Trophoblast cell (in vitro differentiated cells and primary cell): ENCODE measurements at regions not wholly inside any gene's neighbourhood (a gene's known extent, or its start where the extent isn't known, plus 50 kb on each side); places are given as distances from the start of the nearest gene placed in this dataset.
A peak's percentile ranks its signal among the peaks of the same experiment; 100 is the strongest.

Experiments used
- DNase-seq, 2 donors: peaks; one replicate each; pipeline ENCODE4 v3.0.0-alpha.2; 2016
- H2AFZ ChIP-seq: 2 replicates; pipeline ENCODE4 v1.6.1; 2013; ENCODE audit warnings: low read length, moderate library complexity, mild to moderate bottlenecking; ENCODE audit not compliant: insufficient read depth, poor library complexity
- H2AK5ac ChIP-seq: 2 replicates; pipeline ENCODE4 v1.6.1; 2013; ENCODE audit warnings: mild to moderate bottlenecking, low read length
- H2BK120ac ChIP-seq: 2 replicates; pipeline ENCODE4 v1.6.1; 2013; ENCODE audit warnings: low read length, mild to moderate bottlenecking, moderate library complexity; ENCODE audit not compliant: insufficient read depth, poor library complexity
- H2BK12ac ChIP-seq: 2 replicates; pipeline ENCODE4 v1.6.1; 2013; ENCODE audit warnings: mild to moderate bottlenecking, low read length, moderate library complexity
- H2BK5ac ChIP-seq: 2 replicates; pipeline ENCODE4 v1.6.1; 2013; ENCODE audit warnings: low read length, low read depth, moderate library complexity, mild to moderate bottlenecking; ENCODE audit not compliant: poor library complexity
- H3K14ac ChIP-seq: 2 replicates; pipeline ENCODE4 v1.6.1; 2013; ENCODE audit warnings: mild to moderate bottlenecking, low read length
- H3K18ac ChIP-seq: 2 replicates; pipeline ENCODE4 v1.6.1; 2013; ENCODE audit warnings: mild to moderate bottlenecking, low read length
- H3K23ac ChIP-seq: 2 replicates; pipeline ENCODE4 v1.6.1; 2013; ENCODE audit warnings: low read length
- H3K27ac ChIP-seq: 2 replicates; pipeline ENCODE4 v1.5.1; 2013; ENCODE audit warnings: low read depth, mild to moderate bottlenecking, inconsistent platforms, low read length, moderate library complexity
- H3K27me3 ChIP-seq: 2 replicates; pipeline ENCODE4 v1.6.1; 2013; ENCODE audit warnings: inconsistent platforms, mild to moderate bottlenecking, low read length, moderate library complexity; ENCODE audit not compliant: insufficient read depth
- H3K36me3 ChIP-seq, 2 experiments: 1 replicate in 1 of 2; 2 replicates in 1 of 2; pipeline ENCODE4 v1.6.1; 2013; ENCODE audit warnings: low read length in 2 of 2, mild to moderate bottlenecking in 2 of 2, moderate library complexity in 1 of 2; ENCODE audit not compliant: insufficient read depth in 2 of 2, control insufficient read depth in 1 of 2
- H3K4ac ChIP-seq: 2 replicates; pipeline ENCODE4 v1.6.1; 2013; ENCODE audit warnings: low read depth, mild to moderate bottlenecking, low read length, moderate library complexity
- H3K4me1 ChIP-seq, 2 experiments: 1 replicate in 1 of 2; 2 replicates in 1 of 2; pipeline ENCODE4 v1.6.1; 2013; ENCODE audit warnings: low read length in 2 of 2, mild to moderate bottlenecking in 2 of 2, moderate library complexity in 1 of 2; ENCODE audit not compliant: insufficient read depth in 2 of 2, control insufficient read depth in 1 of 2
- H3K4me2 ChIP-seq: 2 replicates; pipeline ENCODE4 v1.6.1; 2013; ENCODE audit warnings: inconsistent platforms, mild to moderate bottlenecking, low read length, moderate library complexity
- H3K4me3 ChIP-seq: 2 replicates; pipeline ENCODE4 v1.5.1; 2013; ENCODE audit warnings: mild to moderate bottlenecking, low read depth, low read length, inconsistent platforms
- H3K79me1 ChIP-seq: one replicate; pipeline ENCODE4 v1.6.1; 2013; ENCODE audit warnings: low read length
- H3K79me2 ChIP-seq: 2 replicates; pipeline ENCODE4 v1.6.1; 2013; ENCODE audit warnings: low read length, mild to moderate bottlenecking; ENCODE audit not compliant: control insufficient read depth, insufficient read depth, poor library complexity
- H3K9ac ChIP-seq: 2 replicates; pipeline ENCODE4 v1.6.1; 2013; ENCODE audit warnings: mild to moderate bottlenecking, low read length
- H3K9me3 ChIP-seq: 2 replicates; pipeline ENCODE4 v1.6.1; 2013; ENCODE audit warnings: low read depth, mild to moderate bottlenecking, control low read depth, inconsistent platforms, low read length; ENCODE audit not compliant: insufficient read depth
- H4K12ac ChIP-seq: 2 replicates; pipeline ENCODE4 v1.6.1; 2013; ENCODE audit warnings: low read depth, mild to moderate bottlenecking, low read length, moderate library complexity
- H4K8ac ChIP-seq: 2 replicates; pipeline ENCODE4 v1.6.1; 2013; ENCODE audit warnings: low read depth, mild to moderate bottlenecking, low read length, moderate library complexity
- H4K91ac ChIP-seq: one replicate; pipeline ENCODE4 v1.6.1; 2013; ENCODE audit warnings: low read depth, mild to moderate bottlenecking, low read length, moderate library complexity
- WGBS: extraction: QIAGEN DNeasy Blood & Tissue Kit; methylation state at CpG from one replicate; pipeline ENCODE4 v1.1.7; 2013; ENCODE audit warnings: missing lambda C conversion rate; ENCODE audit not compliant: insufficient read length, insufficient coverage; ENCODE audit errors: extremely low coverage; 5-methylcytosine and 5-hydroxymethylcytosine counted together

DNA sequence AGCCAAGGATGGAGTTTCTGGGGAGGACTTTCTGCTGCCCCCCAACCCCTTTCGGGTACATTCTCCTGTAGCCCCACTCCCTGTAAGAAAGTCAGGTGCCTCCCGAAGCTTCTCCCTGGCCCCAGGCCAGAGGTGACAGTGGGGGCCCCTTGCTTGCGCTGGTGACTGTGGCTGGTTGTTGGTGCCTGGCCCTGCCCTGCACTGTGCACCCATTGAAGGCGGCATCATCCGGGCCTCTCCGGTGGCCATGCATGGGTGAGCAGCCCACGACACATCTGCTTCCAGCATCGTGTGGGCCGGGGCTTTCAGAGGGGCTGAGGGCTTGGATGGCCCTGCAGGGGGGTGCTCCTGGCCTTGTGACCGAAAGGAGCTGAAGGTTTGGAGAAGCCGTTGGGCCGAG is 297.0 kb downstream of the SEC14L1 start:
- Histone ChIP-seq H3K4me3 (no peak overlapping the region), H3K23ac (no peak overlapping the region)

DNA sequence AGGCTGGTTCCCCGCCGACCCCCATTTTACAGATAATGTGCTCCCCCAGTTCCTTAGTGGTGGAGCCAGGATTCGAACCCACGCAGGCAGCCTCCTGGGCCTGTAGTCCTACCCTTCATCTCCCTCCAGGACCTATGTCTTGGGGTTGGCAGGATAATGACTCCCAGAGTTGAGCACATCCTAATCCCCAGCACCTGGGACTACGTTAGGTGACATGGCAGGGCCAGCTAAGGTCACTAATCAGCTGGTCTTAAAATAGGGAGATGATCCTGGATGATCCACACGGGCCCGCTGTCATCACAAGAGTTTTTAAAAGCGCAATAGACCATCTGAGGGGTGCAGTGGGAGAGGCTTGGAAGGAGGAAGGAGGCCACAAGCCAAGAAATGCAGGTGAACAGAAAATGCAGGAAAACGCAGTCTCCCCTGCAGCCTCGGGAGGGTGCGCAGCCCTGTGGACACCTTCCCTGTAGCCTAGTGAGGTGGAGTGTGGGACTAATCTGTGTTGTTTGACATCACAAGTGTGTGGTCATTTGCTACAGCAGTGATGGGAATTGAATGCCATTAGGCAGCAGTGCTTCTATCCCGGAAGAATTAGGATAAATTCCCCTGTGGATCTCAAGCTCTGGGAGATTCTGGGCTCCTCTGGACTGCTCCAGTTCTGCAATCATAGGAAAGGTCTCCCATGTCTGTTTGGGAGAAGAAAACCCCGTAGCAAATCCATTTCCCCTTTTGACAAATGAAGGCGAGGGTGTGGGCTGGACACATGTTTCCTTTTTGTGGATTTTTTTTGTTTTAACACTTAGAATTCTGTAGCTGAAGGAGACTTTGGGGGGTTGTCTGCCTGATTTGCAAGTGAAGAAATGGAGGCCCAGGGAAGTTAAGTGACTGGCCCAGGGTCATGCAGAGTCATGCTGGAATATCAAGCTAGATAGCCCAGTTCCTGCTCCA is 297.7 kb downstream of the SEC14L1 start:
- H3K27ac ChIP-seq, result no peak overlapping the region
- H3K18ac ChIP-seq, result no peak overlapping the region
- H3K27me3 ChIP-seq, result no peaks in the 10 kb centered on the region
- H3K79me2 ChIP-seq, result peaks cover 2% of the 10 kb centered on the region
- H2BK12ac ChIP-seq, result no peak overlapping the region
- no peak overlapping the region for H2AFZ ChIP-seq
- no peak overlapping the region for H4K12ac ChIP-seq
- H4K8ac ChIP-seq, result no peak overlapping the region
- DNase-seq, result no peak
- H2BK120ac ChIP-seq, result no peak overlapping the region
- H3K79me1 ChIP-seq, result no peaks in the 10 kb centered on the region
- no peak overlapping the region for H3K23ac ChIP-seq
- no peak overlapping the region for H2BK5ac ChIP-seq
- H3K4me3 ChIP-seq, result no peak overlapping the region
- WGBS, result no CpG with 5 or more reads among the region's 14 CpGs
- no peak overlapping the region for H2AK5ac ChIP-seq
- no peak overlapping the region for H3K4ac ChIP-seq
- H3K36me3 ChIP-seq, result peaks cover 0 to 6% of the 10 kb centered on the region in 2 experiments
- no peak overlapping the region for H3K4me2 ChIP-seq
- H3K9ac ChIP-seq, result no peak overlapping the region
- peaks cover 10 to 16% of the 10 kb centered on the region in 2 experiments for H3K4me1 ChIP-seq
- no peak overlapping the region for H4K91ac ChIP-seq
- no peak overlapping the region for H3K14ac ChIP-seq
- H3K9me3 ChIP-seq, result peaks cover 2% of the 10 kb centered on the region

More for the DNA sequence above, 297.0 kb downstream of the SEC14L1 start:
- peaks cover 2% of the 10 kb centered on the region for H3K79me2 ChIP-seq
- no peak overlapping the region for H3K9ac ChIP-seq
- no peaks in the 10 kb centered on the region for H3K27me3 ChIP-seq
- H3K36me3 ChIP-seq, result peaks cover 0 to 6% of the 10 kb centered on the region in 2 experiments
- peaks cover 2% of the 10 kb centered on the region for H3K9me3 ChIP-seq
- H4K91ac ChIP-seq, result no peak overlapping the region
- no peak for DNase-seq
- H3K4me2 ChIP-seq, result no peak overlapping the region
- no peak overlapping the region for H3K4ac ChIP-seq
- no peak overlapping the region for H4K8ac ChIP-seq
- no peak overlapping the region for H4K12ac ChIP-seq
- no peak overlapping the region for H2BK120ac ChIP-seq
- H3K14ac ChIP-seq, result no peak overlapping the region
- no peak overlapping the region for H3K18ac ChIP-seq
- H2AK5ac ChIP-seq, result no peak overlapping the region
- H2BK5ac ChIP-seq, result no peak overlapping the region
- peaks cover 10 to 19% of the 10 kb centered on the region in 2 experiments for H3K4me1 ChIP-seq
- no peak overlapping the region for H2BK12ac ChIP-seq
- H3K27ac ChIP-seq, result no peak overlapping the region
- no peak overlapping the region for H2AFZ ChIP-seq
- no peaks in the 10 kb centered on the region for H3K79me1 ChIP-seq
- no CpG with 5 or more reads among the region's 12 CpGs for WGBS

DNA sequence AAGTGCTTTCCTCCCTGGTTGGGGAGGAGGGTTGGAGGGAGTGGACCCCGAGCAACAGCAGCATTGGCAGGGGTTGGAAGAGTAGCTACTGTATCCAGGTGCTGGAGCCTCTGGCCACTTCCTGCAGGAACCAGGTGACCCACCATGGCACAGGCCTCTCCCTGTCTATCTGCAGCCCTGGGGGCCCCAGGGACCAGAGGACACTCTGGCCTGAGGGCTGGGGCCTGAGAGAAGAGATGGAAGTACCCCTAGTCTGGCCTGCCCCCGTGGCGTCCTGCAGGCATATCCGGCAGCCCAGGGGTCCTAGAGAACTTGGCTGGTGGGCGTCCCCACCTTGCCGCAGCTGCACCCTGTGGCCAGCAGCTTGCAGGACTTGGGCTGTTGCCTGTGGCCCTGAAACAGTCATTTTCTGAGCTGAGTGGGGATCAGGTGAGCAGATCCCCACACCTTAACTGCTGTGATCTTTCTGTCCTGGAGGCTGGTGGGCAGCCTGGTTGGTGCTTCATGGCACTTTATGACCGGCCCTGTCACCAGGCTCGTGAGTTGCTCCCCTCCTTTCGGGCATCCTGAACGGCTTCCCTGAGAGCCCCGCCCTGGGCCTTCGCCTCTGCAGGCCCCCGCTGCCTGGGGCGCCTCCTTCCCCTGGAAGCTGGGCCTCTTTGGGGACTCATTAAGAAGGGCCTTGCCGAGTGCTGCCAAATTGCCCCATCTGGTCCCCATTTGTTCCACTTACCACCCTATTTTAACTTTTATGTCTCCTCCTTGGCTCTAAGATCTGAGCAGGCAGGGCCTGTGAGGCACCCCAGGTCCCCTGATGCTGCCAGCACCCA is 298.6 kb downstream of the SEC14L1 start:
- H4K8ac ChIP-seq, result no peak overlapping the region
- no peak overlapping the region for H3K4me3 ChIP-seq
- no peak overlapping the region for H3K18ac ChIP-seq
- H2AFZ ChIP-seq, result no peak overlapping the region
- no peak overlapping the region for H3K27ac ChIP-seq
- H3K79me2 ChIP-seq, result peaks cover 2% of the 10 kb centered on the region
- H3K36me3 ChIP-seq, result peaks cover 0 to 6% of the 10 kb centered on the region in 2 experiments
- H3K27me3 ChIP-seq, result no peaks in the 10 kb centered on the region
- no peak overlapping the region for H3K9ac ChIP-seq
- no peak overlapping the region for H4K91ac ChIP-seq
- no peak overlapping the region for H2BK12ac ChIP-seq
- H3K9me3 ChIP-seq, result peaks cover 2% of the 10 kb centered on the region
- no peak overlapping the region for H2BK120ac ChIP-seq
- H2AK5ac ChIP-seq, result no peak overlapping the region
- H3K14ac ChIP-seq, result no peak overlapping the region
- H3K79me1 ChIP-seq, result no peaks in the 10 kb centered on the region
- no peak overlapping the region for H3K4me2 ChIP-seq
- H3K4ac ChIP-seq, result no peak overlapping the region
- H2BK5ac ChIP-seq, result no peak overlapping the region
- H3K4me1 ChIP-seq, result peaks cover 10 to 16% of the 10 kb centered on the region in 2 experiments
- no peak overlapping the region for H3K23ac ChIP-seq
- WGBS, result no CpG with 5 or more reads among the region's 15 CpGs
- DNase-seq, result no peak
- no peak overlapping the region for H4K12ac ChIP-seq

DNA sequence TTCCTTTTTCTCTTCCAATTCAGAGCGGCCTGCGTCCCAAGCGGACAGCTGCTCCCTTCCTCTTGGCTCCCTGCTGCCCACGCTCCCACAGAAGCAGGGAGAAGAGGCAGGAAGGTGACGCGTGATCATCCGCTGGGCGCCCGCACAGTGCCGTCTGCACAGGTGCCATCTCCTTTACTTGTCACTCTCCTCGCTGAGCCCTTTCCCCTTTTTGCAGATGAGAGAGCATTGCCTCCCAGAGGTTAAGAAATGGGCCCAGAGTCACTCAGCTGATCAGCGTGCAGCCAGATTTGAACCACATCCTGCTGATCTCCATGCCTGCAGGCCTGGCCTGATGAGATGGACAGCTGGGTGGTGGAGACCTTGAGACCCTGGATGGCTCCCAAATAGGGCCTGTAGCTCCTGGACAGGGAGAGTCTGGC is 299.8 kb downstream of the SEC14L1 start:
- H2AK5ac ChIP-seq, result no peak overlapping the region
- peak overlapping the region; percentile 43 for H2AFZ ChIP-seq
- H3K27ac ChIP-seq, result no peak overlapping the region
- H3K23ac ChIP-seq, result no peak overlapping the region
- H2BK5ac ChIP-seq, result no peak overlapping the region
- no peak overlapping the region for H2BK12ac ChIP-seq
- peaks cover 2% of the 10 kb centered on the region for H3K79me2 ChIP-seq
- no peak for DNase-seq
- peak overlapping the region; percentile 14 for H3K18ac ChIP-seq
- no peaks in the 10 kb centered on the region for H3K79me1 ChIP-seq
- no peak overlapping the region for H4K91ac ChIP-seq
- WGBS, result no CpG with 5 or more reads among the region's 12 CpGs
- peaks cover 4% of the 10 kb centered on the region for H3K9me3 ChIP-seq
- H2BK120ac ChIP-seq, result no peak overlapping the region
- H4K12ac ChIP-seq, result no peak overlapping the region
- H3K4ac ChIP-seq, result no peak overlapping the region
- H4K8ac ChIP-seq, result no peak overlapping the region
- H3K14ac ChIP-seq, result no peak overlapping the region
- H3K36me3 ChIP-seq, result peaks cover 0 to 6% of the 10 kb centered on the region in 2 experiments
- H3K4me2 ChIP-seq, result no peak overlapping the region
- H3K9ac ChIP-seq, result no peak overlapping the region
- no peak overlapping the region for H3K4me3 ChIP-seq
- H3K4me1 ChIP-seq, result peaks cover 12 to 19% of the 10 kb centered on the region in 2 experiments
- no peaks in the 10 kb centered on the region for H3K27me3 ChIP-seq
